Progenitor cell of endocrine pancreas (in vitro differentiated cells): ENCODE measurements at regions not wholly inside any gene's neighbourhood (a gene's known extent, or its start where the extent isn't known, plus 50 kb on each side); places are given as distances from the start of the nearest gene placed in this dataset.

Experiments
- DNase-seq: peaks from one replicate; pipeline ENCODE4 v3.0.0; 2021; ENCODE audit warnings: low spot score; ENCODE audit not compliant: unreplicated experiment
- H3K27ac Mint-ChIP-seq: 2 replicates; pipeline ENCODE4 v1.8.0; 2021; ENCODE audit warnings: mild to moderate bottlenecking, moderate library complexity, mixed read lengths
- H3K27me3 Mint-ChIP-seq: 2 replicates; pipeline ENCODE4 v1.8.0; 2021; ENCODE audit warnings: mixed read lengths
- H3K36me3 Mint-ChIP-seq: 2 replicates; pipeline ENCODE4 v1.8.0; 2022; ENCODE audit warnings: mixed read lengths; ENCODE audit not compliant: insufficient read depth
- H3K4me1 Mint-ChIP-seq: 2 replicates; pipeline ENCODE4 v1.8.0; 2021; ENCODE audit warnings: low read depth, mixed read lengths
- H3K4me3 Mint-ChIP-seq: 2 replicates; pipeline ENCODE4 v1.8.0; 2021; ENCODE audit warnings: low read depth, mild to moderate bottlenecking, moderate library complexity, mixed read lengths
- H3K9me3 Mint-ChIP-seq: 2 replicates; pipeline ENCODE4 v1.8.0; 2021; ENCODE audit warnings: low read depth, mixed read lengths
- TF ChIP-seq, protein P1 (sequence below): fragments of 200-600 bp; sonication (generic); IDR thresholded peaks from one replicate; pipeline ENCODE4 v1.5.0; 2021; ENCODE audit warnings: antibody characterized with exemption, mild to moderate bottlenecking; ENCODE audit not compliant: unreplicated experiment

DNA sequence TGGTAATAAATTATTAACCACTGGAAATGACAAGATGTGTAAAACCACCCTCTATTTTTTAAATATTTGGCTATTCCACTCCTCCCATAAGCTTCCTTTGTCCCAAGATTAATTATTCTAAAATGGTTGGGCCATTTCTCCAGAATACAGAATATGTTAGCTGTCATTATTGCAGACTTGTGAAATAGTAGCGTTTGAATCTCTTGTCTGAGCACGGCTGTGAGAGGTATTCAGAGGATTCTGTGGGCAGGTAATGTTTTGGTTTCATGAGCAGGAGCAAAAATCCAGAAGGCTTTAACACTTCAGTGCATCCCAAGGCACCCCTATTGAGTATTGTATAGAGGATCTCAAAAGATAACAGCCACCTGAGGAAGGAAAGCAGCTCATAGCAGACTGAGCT lies 256.0 kb downstream of the UQCRFS1 start:
- Mint-ChIP-seq H3K4me1 (no peaks in the 10 kb centered on the region), H3K36me3 (no peaks in the 10 kb centered on the region), H3K4me3 (no peak overlapping the region), H3K9me3 (peaks cover 7% of the 10 kb centered on the region), H3K27me3 (peaks cover 15% of the 10 kb centered on the region), H3K27ac (no peak overlapping the region)
- DNase-seq: no peak
- TF ChIP-seq, protein P1, sequence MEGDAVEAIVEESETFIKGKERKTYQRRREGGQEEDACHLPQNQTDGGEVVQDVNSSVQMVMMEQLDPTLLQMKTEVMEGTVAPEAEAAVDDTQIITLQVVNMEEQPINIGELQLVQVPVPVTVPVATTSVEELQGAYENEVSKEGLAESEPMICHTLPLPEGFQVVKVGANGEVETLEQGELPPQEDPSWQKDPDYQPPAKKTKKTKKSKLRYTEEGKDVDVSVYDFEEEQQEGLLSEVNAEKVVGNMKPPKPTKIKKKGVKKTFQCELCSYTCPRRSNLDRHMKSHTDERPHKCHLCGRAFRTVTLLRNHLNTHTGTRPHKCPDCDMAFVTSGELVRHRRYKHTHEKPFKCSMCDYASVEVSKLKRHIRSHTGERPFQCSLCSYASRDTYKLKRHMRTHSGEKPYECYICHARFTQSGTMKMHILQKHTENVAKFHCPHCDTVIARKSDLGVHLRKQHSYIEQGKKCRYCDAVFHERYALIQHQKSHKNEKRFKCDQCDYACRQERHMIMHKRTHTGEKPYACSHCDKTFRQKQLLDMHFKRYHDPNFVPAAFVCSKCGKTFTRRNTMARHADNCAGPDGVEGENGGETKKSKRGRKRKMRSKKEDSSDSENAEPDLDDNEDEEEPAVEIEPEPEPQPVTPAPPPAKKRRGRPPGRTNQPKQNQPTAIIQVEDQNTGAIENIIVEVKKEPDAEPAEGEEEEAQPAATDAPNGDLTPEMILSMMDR: no peak

DNA sequence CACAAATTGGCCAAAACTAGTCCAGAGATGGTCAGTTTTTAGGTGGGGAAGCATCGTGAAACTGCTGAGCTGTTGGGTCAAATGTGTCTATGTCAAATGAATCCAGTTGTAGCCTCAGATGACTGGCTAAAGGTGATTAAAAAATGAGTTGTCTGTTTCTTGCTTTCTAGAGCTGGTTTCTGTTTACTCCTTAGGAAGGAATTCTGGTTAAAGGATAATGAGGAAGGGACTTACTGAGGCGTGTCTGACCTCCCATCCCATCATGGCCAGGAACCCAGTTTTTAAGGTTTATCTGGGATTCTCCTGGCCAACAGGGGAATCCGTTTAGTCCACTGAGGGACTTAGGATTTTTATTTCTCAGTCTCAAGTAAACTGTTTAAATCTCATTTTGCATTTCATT lies 256.5 kb downstream of the UQCRFS1 start:
- H3K4me3 Mint-ChIP-seq: no peak overlapping the region
- TF ChIP-seq, protein P1: no peak
- DNase-seq: no peak
- H3K9me3 Mint-ChIP-seq: peaks cover 7% of the 10 kb centered on the region
- H3K36me3 Mint-ChIP-seq: no peaks in the 10 kb centered on the region
- H3K27me3 Mint-ChIP-seq: peaks cover 15% of the 10 kb centered on the region
- no peak overlapping the region for H3K27ac Mint-ChIP-seq
- no peaks in the 10 kb centered on the region for H3K4me1 Mint-ChIP-seq

DNA sequence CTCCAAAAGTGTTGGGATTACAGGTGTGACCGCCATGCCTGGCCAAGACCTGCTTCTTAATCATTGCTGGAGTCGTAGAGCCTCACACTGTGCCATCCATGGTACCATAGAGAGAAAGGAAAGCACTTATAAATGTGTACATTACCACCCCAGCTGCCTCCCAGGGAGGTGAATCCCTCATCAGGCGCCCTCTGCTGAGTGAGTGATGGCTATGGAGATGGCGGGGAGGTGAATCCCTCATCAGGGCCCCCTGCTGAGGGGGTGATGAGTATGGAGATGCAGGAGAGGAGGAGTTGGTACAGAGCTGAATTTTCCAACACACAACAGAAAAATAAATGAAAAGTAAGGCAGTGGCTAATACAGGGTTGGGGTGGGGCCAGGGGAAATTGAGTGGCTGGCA lies 263.4 kb downstream of the UQCRFS1 start:
- peaks cover 13% of the 10 kb centered on the region for H3K4me1 Mint-ChIP-seq
- TF ChIP-seq, protein P1: no peak
- H3K27ac Mint-ChIP-seq: peak overlapping the region; percentile 34
- H3K36me3 Mint-ChIP-seq: no peaks in the 10 kb centered on the region
- peaks cover 55% of the 10 kb centered on the region for H3K27me3 Mint-ChIP-seq
- DNase-seq: no peak
- H3K4me3 Mint-ChIP-seq: no peak overlapping the region
- H3K9me3 Mint-ChIP-seq: no peaks in the 10 kb centered on the region

GRCh38 chr19:28949027-28949426 lies 263.9 kb downstream of the UQCRFS1 start:
- Mint-ChIP-seq H3K9me3 (no peaks in the 10 kb centered on the region), H3K36me3 (no peaks in the 10 kb centered on the region), H3K4me1 (peaks cover 13% of the 10 kb centered on the region), H3K27ac (no peak overlapping the region), H3K27me3 (peaks cover 55% of the 10 kb centered on the region), H3K4me3 (no peak overlapping the region)
- TF ChIP-seq, protein P1: no peak
- DNase-seq: no peak

DNA sequence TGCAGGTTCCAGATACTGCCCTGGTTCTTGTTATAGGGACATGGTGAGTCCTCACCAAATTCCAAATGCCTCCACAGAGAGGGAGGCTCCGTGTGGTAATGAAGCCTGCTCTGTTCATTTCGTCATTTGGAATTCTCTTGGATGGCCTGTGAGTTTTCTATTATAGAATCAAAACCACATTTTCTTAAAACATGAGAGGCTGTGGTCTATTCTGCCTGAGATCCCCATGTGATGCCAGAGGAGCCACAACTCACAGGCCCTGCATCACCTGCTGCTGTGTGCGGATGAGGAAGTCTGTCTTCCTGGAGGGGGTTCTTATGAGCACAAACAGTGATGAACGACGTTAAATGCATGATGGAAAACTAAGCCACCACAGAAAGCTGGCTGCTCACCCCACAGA lies 264.4 kb downstream of the UQCRFS1 start:
- TF ChIP-seq, protein P1: no peak
- Mint-ChIP-seq H3K4me3 (no peak overlapping the region), H3K36me3 (no peaks in the 10 kb centered on the region), H3K9me3 (no peaks in the 10 kb centered on the region), H3K27me3 (peaks cover 59% of the 10 kb centered on the region), H3K27ac (no peak overlapping the region), H3K4me1 (peaks cover 13% of the 10 kb centered on the region)
- DNase-seq: no peak

DNA sequence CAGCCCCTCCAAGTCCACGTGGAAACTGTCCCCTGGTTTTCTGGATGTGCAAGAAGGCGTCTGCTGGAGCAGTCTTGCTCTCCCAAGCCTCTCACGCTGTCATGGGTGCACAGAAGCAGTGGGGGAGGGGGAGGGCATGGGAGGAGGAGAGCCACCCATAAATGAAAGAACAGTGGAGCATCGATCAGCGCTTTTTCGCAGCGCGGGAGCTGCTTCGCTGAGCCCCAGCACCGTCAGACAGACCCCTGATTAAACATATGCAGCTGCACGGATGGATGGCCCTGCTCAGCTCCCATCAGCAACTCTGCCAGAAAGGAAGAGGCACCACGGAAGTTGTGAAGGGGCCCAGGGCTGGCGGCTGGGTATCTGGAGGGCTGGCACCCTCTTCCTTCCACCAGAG lies 264.9 kb downstream of the UQCRFS1 start:
- peaks cover 63% of the 10 kb centered on the region for H3K27me3 Mint-ChIP-seq
- no peaks in the 10 kb centered on the region for H3K36me3 Mint-ChIP-seq
- no peak for DNase-seq
- TF ChIP-seq, protein P1: no peak
- H3K9me3 Mint-ChIP-seq: no peaks in the 10 kb centered on the region
- H3K27ac Mint-ChIP-seq: no peak overlapping the region
- no peak overlapping the region for H3K4me3 Mint-ChIP-seq
- peaks cover 13% of the 10 kb centered on the region for H3K4me1 Mint-ChIP-seq
